ENCODE measurements at regions not wholly inside any gene's neighbourhood (a gene's known extent, or its start where the extent isn't known, plus 50 kb on each side); places are given as distances from the start of the nearest gene placed in this dataset.

DNA sequence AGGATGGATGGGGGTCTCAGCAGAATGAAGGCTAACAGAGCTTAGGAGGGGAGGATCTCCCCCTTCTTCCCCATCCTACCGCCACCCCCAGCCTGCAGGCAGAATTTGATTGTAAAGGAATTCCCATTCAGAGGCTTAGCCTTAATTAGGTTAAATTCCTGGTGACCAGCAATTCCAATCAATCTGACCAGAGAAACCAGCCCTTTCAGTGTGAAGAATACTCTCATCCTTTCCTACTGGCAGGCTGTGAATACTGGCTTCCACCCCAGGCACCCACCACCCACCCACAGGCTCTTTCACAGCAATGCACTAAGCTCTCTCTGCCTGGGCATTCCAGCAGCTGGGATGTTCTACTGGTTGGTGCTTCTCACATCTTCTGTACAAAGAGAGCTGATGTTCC lies 137.9 kb upstream of the LYZL1 start:
- TF ChIP-seq, protein P1, sequence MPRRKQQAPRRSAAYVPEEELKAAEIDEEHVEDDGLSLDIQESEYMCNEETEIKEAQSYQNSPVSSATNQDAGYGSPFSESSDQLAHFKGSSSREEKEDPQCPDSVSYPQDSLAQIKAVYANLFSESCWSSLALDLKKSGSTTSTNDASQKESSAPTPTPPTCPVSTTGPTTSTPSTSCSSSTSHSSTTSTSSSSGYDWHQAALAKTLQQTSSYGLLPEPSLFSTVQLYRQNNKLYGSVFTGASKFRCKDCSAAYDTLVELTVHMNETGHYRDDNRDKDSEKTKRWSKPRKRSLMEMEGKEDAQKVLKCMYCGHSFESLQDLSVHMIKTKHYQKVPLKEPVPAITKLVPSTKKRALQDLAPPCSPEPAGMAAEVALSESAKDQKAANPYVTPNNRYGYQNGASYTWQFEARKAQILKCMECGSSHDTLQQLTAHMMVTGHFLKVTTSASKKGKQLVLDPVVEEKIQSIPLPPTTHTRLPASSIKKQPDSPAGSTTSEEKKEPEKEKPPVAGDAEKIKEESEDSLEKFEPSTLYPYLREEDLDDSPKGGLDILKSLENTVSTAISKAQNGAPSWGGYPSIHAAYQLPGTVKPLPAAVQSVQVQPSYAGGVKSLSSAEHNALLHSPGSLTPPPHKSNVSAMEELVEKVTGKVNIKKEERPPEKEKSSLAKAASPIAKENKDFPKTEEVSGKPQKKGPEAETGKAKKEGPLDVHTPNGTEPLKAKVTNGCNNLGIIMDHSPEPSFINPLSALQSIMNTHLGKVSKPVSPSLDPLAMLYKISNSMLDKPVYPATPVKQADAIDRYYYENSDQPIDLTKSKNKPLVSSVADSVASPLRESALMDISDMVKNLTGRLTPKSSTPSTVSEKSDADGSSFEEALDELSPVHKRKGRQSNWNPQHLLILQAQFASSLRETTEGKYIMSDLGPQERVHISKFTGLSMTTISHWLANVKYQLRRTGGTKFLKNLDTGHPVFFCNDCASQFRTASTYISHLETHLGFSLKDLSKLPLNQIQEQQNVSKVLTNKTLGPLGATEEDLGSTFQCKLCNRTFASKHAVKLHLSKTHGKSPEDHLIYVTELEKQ (tag by site-specific recombination; IDR thresholded peaks at IDR 0.05; ENCODE audit: borderline replicate concordance) = no peak
- TF ChIP-seq, protein P2, sequence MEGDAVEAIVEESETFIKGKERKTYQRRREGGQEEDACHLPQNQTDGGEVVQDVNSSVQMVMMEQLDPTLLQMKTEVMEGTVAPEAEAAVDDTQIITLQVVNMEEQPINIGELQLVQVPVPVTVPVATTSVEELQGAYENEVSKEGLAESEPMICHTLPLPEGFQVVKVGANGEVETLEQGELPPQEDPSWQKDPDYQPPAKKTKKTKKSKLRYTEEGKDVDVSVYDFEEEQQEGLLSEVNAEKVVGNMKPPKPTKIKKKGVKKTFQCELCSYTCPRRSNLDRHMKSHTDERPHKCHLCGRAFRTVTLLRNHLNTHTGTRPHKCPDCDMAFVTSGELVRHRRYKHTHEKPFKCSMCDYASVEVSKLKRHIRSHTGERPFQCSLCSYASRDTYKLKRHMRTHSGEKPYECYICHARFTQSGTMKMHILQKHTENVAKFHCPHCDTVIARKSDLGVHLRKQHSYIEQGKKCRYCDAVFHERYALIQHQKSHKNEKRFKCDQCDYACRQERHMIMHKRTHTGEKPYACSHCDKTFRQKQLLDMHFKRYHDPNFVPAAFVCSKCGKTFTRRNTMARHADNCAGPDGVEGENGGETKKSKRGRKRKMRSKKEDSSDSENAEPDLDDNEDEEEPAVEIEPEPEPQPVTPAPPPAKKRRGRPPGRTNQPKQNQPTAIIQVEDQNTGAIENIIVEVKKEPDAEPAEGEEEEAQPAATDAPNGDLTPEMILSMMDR (tag by site-specific recombination; IDR thresholded peaks at IDR 0.05) = no peak
- no peak for TF ChIP-seq ZBTB11 (tag by site-specific recombination; conservative IDR thresholded peaks at IDR 0.05; ENCODE audit: low read depth)
- TF ChIP-seq, protein P3, sequence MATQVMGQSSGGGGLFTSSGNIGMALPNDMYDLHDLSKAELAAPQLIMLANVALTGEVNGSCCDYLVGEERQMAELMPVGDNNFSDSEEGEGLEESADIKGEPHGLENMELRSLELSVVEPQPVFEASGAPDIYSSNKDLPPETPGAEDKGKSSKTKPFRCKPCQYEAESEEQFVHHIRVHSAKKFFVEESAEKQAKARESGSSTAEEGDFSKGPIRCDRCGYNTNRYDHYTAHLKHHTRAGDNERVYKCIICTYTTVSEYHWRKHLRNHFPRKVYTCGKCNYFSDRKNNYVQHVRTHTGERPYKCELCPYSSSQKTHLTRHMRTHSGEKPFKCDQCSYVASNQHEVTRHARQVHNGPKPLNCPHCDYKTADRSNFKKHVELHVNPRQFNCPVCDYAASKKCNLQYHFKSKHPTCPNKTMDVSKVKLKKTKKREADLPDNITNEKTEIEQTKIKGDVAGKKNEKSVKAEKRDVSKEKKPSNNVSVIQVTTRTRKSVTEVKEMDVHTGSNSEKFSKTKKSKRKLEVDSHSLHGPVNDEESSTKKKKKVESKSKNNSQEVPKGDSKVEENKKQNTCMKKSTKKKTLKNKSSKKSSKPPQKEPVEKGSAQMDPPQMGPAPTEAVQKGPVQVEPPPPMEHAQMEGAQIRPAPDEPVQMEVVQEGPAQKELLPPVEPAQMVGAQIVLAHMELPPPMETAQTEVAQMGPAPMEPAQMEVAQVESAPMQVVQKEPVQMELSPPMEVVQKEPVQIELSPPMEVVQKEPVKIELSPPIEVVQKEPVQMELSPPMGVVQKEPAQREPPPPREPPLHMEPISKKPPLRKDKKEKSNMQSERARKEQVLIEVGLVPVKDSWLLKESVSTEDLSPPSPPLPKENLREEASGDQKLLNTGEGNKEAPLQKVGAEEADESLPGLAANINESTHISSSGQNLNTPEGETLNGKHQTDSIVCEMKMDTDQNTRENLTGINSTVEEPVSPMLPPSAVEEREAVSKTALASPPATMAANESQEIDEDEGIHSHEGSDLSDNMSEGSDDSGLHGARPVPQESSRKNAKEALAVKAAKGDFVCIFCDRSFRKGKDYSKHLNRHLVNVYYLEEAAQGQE (tag by site-specific recombination; IDR thresholded peaks at IDR 0.05) = no peak
- TF ChIP-seq ZNF433 (tag by site-specific recombination; IDR thresholded peaks at IDR 0.05; ENCODE audit: low read depth) = no peak
- TF ChIP-seq ZXDB (tag by site-specific recombination; IDR thresholded peaks at IDR 0.05) = no peak
- TF ChIP-seq ZNF274 (IDR thresholded peaks at IDR 0.05; ENCODE audit: low read length) = no peak
- no peak for TF ChIP-seq ZNF274 (tag by site-specific recombination; IDR thresholded peaks at IDR 0.05; ENCODE audit: borderline replicate concordance)
- TF ChIP-seq, protein P4, sequence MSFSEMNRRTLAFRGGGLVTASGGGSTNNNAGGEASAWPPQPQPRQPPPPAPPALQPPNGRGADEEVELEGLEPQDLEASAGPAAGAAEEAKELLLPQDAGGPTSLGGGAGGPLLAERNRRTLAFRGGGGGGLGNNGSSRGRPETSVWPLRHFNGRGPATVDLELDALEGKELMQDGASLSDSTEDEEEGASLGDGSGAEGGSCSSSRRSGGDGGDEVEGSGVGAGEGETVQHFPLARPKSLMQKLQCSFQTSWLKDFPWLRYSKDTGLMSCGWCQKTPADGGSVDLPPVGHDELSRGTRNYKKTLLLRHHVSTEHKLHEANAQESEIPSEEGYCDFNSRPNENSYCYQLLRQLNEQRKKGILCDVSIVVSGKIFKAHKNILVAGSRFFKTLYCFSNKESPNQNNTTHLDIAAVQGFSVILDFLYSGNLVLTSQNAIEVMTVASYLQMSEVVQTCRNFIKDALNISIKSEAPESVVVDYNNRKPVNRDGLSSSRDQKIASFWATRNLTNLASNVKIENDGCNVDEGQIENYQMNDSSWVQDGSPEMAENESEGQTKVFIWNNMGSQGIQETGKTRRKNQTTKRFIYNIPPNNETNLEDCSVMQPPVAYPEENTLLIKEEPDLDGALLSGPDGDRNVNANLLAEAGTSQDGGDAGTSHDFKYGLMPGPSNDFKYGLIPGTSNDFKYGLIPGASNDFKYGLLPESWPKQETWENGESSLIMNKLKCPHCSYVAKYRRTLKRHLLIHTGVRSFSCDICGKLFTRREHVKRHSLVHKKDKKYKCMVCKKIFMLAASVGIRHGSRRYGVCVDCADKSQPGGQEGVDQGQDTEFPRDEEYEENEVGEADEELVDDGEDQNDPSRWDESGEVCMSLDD (tag by site-specific recombination; IDR thresholded peaks at IDR 0.05) = no peak
- TF ChIP-seq ZNF560 (tag by site-specific recombination; IDR thresholded peaks at IDR 0.05; ENCODE audit: borderline replicate concordance) = no peak
- TF ChIP-seq YY1 (tag by site-specific recombination; IDR thresholded peaks at IDR 0.05) = no peak
- no peak for TF ChIP-seq ZNF391 (tag by site-specific recombination; IDR thresholded peaks at IDR 0.05; ENCODE audit: borderline replicate concordance, low read depth)
